GM21723 (cell line): ENCODE measurements at regions not wholly inside any gene's neighbourhood (a gene's known extent, or its start where the extent isn't known, plus 50 kb on each side); places are given as distances from the start of the nearest gene placed in this dataset.
"Not testable (repeated sequence)": the region's sequence is repeated elsewhere in the genome, so short reads cannot be mapped to it uniquely, and the experiment has no call there.

Source experiments
- ATAC-seq: cut with Tn5 transposase; IDR thresholded peaks from one replicate; pipeline ENCODE4 v1.9.1; 2021; ENCODE audit warnings: mild to moderate bottlenecking, moderate library complexity; ENCODE audit not compliant: unreplicated experiment

DNA sequence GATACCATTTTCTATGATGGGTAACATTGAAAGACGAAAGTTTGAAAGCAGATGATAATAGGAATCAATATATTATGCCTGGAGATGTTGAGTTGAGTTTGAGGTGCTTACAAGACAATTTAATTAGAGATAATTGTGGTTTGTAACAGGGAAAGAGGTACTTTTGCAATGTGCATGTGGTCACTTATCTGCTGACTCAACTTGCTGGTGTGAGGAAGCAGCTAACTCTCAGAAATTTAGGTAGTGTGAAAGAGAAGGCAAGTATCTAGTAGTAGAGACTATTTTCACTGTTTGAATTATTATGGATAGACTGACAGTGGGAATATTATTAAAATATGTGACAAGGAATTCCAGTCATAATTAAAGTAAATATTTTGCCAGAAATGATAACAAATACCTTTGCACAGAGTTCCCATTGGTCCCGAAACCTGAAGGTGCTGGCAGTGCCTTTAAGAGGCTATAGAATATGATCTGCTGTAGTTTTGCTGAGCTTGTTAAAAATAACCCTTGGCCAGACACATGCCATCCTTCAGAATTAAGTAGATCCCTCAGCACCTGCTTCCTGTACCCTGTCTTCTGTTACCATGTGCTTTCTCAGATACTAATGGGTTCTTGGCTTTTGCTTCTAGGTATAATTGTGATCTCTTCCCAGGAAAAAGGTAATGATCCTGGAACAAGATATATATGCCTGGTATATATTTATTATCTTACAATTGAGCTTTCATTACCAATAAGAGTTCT, 315.9 kb downstream of the BCHE start:
- ATAC-seq = no peak

DNA sequence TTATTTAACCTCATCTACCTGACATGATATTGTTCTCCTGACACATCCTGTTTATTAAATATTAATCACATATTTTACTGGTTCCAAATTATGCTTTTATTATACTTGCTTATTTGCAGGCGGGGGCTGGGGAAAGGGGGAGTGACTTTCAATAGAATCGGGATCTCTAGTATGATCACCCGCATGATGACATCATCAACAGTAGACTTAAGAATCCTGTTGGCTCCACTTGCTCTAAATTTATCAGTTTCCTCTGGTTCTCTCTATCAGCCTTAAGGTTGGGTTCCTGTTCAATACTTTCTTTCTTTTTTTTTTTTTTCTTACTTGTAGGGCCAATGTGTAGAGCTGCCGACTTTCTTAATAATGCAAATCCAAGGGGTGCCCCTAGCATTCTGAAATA, 317.5 kb downstream of the BCHE start:
- ATAC-seq = no peak

DNA sequence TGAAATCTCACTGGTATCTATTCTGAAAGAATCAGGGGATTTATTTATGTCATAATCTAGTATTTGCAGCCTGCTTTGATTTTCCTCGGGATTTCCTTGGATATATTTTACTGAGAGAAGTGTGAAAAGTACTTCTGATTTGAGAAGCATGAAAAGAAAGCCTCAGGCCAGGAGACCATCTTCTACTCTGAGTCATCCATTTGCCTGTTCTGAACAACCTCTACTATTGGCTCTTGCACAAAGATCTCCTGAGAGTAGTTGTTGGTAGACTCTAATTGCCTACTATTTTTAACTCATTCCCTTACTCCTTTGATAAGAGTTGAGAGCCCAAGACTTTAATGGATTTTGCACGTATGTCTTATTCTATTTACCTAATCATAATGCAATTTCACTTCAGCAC, 318.9 kb downstream of the BCHE start:
- no peak for ATAC-seq

DNA sequence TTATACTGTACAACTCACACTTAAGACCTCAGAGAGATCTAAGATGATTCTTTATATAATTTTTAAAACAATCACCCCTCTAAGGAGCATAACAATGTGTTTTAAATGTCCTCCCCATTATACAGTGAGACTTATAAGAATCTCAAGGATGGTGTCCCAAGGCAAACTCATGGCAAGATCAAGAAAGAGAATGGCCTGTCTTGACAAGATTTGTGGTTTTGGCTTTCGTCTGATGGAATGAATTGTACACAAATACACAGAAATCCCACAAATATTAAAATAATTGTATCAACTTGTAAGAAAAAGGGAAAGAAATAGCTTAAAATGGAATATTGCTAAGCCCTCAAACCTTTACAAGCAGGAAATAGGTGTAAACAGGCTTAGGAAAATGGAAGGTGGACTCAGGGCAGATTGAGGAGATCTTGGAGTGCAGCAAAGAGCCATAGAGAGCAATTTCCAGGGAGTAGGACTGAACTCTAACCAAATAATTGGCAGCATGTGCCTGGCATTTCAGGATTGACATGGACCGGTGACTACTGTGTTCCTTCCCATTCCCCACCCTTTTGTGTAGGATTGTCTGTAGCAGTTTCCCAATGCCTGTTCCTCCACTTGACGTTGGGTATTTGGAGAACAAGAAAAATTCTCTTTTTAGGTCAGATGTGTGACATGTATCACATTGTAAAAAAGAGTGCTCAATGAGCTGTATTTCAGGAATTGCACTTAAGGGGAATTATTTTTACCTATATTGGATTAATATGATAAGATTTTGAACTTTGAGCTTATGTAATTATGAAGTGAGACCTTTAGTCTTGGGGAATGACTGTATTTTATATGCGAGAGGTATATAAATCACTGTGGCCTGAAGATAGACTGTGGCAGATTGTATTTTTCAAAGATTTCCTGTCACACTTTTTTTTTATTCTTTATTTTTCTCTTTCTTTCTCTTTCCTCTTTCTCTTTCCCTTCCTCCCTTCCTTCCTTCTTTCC, 317.8 kb upstream of the SLITRK3 start:
- ATAC-seq = no peak

DNA sequence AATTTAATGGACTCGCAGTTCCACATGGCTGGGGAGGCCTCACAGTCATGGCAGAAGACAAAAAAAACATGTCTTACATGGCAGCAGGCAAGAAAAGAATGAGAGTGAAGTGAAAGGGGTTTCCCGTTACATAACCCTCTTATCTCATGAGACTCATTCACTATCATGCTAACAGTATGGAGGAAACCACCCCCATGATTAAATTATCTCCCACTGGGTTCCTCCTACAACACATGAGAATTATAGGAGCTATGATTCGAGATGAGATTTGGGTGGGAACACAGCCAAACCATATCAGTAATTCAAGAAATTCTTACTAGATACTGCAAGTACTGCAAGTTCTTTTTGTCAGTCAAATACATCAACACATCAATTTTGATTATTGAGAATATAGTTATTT, 311.4 kb upstream of the SLITRK3 start:
- no peak for ATAC-seq

DNA sequence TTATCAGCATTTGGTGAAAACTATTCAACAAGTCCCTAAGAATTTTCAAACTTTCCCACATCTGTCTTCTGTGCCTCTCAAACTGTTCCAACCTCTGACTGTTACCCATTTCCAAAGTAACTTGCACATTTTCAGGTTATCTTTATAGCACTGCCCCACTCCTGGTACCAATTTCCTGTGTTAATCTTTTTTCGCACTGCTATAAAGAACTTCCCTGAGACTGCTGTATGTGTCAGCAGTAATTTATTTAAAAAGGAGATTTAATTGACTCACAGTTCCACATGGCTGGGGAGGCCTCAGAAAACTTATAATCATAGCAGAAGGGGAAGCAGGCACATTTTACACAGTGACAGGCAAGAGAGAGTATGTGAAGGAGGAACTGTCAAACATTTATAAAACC, 310.9 kb upstream of the SLITRK3 start:
- no peak for ATAC-seq

DNA sequence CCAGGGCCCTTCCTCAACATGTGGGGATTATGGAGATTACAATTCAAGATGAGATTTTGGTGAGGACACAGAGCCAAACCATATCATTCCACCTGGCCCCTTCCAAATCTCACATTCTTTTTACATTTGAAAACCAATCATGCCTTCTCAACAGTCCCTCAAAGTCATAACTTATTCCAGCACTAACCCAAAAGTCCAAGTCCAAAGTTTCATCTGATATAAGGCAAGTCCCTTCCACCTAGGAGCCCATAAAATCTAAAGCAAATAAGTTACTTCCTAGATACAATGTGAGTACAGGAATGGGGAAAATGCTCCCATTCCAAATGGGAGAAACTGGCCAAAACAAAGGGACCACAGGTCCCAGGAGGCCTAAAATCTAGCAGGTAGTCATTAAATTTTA, 309.5 kb upstream of the SLITRK3 start:
- ATAC-seq = no peak

DNA sequence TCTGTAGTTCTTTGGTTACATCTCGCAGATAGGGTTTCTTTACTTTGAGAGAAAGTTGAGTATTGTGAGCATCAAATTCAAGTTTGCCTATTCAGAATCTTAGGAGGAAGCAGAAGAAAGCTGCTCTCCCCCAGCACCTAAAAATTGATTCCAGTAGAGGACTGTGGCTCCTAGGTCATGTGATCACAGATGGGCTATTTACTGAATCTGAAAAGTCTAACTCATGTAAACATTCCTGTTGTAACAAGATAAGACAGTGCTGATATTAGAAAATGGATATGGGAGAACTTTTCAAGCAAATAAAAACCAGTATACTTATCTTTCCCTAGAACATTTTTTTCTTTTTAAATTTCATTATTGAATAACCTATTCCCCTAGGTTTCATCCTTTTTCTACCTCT, 308.4 kb upstream of the SLITRK3 start:
- ATAC-seq = no peak

DNA sequence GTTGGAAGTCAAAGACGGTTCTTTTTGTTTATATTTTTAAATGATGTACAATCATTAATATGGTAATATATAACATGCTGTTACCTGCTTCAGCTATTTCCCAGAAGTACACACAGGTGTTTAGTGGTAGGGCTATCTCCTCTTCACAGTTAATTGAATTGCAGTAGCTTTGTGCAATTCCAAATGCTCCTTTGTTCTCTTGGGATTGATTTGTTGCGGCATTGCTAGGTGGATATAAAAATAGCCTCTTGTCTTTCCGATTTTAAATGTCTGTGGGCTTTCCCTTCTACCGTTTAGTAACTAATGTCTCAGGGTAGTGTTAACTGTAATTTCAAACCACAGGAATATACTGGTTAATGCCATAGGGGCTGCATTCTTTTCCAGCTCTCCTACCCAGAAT, 307.6 kb upstream of the SLITRK3 start:
- ATAC-seq = no peak

DNA sequence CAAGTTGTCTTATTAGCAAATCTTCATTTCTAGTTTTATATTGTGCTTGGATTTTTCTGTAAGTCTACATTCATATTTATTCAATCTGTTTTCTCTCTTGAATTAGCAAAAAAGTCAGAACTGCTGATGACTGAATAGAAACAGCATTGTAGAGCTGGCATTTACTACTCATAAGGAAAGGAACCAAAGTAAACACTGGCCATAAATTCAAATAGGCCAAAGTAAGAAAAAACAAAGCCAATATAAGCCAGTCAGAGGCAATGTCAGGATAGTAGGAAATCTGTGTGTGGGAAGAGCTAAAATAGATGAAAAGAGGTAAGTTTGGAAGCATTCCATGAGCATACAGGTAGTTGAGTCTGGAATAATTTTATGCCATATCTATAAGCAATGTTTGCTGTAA, 307.2 kb upstream of the SLITRK3 start:
- no peak for ATAC-seq

DNA sequence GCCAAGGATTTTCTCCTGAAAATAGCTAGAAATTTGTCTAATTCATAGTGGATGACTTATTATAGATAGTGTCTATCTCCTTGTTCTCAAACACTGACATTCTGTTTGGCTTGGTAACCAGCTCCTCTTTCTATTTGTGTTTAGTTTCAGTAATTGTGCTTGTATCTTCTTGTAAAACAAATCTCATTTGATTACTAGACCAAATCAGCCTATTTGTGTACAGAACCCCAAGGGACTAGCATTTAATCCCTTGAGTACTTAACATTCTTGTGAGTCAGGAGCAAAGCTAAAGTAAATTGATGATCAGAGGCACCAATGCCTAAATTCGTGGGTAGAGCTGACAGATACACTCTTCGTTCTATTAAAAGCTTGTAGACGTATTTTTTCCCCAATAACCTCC, 306.5 kb upstream of the SLITRK3 start:
- no peak for ATAC-seq

DNA sequence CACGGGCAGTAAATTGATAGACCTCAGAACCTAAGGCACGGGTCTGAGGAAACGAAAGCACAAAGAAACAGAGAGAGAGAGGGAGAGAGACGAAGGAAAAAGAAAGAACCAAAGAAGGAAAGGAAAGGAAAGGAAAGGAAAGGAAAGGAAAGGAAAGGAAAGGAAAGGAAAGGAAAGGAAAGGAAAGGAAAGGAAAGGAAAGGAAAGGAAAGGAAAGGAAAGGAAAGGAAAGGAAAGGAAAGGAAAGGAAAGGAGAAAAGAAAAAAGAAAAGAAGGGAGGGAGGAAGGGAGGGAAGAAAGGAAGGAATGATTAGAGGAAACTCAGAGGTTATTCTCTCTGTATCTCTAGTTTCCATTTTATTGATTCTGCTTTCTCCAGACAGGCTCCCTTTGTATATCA, 302.6 kb upstream of the SLITRK3 start:
- ATAC-seq = not testable (repeated sequence)

DNA sequence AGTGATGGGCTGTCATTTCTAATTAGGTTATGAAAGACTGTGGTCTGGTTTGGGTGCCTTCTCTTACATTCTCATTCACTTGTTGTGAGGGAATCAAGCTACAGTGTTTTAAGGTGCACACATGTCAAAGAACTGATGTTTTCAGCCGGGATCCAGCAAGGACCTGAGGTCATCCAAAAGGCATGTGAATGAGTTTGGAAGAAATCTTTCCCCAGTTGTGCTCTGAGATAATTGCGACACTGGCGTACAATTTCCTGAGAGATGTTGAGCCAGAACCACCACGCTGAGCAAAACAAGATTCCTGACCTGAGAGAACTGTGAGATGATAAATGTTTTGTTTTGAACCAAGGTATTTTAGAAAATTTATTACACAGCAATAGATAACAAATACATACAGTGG, 295.3 kb upstream of the SLITRK3 start:
- ATAC-seq = no peak

DNA sequence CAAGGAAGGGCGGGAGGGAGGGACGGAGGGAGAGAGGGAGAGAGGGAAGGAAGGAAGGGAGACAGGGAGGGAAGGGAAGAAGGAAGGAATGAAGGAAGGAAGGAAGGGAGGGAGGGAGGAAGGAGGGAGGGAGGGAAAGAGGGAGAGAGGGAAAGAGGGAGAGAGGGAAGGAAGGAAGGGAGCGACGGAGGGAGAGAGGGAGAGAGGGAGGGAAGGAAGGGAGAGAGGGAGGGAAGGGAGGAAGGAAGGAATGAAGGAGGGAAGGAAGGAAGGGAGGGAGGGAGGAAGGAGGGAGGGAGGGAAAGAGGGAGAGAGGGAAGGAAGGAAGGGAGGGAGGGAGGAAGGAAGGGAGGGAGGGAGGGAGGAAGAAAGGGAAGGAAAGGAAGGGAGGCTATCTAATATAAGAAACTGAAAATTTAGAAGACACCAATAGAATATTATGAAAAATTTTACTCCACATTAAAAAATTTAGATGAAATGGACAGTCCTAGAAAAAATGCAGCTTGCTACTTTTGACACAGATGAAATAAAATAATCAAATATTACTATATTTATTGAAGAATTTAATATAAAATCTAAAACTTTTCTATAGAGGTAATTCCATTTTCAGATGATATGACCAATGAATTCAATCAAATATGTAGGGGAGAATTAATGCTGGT, 280.3 kb upstream of the SLITRK3 start:
- no peak for ATAC-seq

DNA sequence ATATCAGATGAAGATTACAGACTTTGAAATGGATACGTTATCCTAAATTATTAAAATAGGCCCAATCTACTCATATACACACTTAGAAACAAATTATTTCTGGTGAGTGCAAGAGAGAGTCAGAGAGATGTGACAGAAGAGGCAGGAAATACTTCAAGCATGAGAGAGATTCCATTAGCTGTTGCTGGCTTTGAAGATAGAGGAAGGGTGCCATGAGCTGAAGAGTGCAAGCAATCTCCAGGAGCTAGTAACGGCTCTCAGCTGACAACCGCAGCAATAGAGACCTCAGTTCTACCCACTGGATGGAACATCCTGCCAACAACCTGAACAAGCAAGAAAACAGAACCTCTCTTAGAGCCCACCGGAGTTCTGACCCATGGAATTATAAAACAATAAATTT, 270.7 kb upstream of the SLITRK3 start:
- no peak for ATAC-seq

DNA sequence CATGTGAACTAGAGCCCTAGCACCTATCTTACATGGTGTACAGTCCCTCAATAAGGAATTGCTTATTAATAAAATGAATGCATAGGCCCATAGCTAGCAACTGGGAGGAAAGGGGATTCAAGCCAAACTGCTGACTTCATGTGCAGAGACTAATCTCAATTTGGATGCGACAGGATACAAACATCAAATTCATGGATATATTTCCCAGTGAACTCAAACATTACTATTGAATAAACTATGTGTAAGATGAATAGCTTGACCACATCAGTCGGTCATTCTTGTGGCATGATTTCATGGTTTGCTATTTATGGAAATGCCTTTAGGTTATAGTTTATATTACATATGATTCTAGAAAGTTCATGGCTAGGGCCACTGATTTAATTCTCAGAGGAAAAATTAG, 268.6 kb upstream of the SLITRK3 start:
- ATAC-seq = no peak

DNA sequence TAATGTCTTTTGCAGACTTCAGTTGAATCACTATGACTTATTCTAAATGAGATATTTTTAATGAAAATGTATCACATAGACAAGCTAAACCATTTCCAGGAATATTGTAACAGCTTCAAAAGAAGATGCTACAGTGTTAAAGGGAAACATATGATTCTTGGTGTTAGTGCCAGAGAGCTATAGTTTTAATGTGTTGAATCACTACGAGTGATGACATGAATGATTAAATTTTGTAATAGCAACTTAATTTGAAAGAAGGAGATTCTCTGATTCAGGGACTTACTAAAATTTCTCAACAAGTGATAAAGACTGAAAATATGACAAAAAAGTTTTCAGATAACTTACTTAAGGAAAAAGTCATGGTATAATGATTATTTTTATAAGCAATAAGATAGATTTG, 267.3 kb upstream of the SLITRK3 start:
- ATAC-seq = no peak

DNA sequence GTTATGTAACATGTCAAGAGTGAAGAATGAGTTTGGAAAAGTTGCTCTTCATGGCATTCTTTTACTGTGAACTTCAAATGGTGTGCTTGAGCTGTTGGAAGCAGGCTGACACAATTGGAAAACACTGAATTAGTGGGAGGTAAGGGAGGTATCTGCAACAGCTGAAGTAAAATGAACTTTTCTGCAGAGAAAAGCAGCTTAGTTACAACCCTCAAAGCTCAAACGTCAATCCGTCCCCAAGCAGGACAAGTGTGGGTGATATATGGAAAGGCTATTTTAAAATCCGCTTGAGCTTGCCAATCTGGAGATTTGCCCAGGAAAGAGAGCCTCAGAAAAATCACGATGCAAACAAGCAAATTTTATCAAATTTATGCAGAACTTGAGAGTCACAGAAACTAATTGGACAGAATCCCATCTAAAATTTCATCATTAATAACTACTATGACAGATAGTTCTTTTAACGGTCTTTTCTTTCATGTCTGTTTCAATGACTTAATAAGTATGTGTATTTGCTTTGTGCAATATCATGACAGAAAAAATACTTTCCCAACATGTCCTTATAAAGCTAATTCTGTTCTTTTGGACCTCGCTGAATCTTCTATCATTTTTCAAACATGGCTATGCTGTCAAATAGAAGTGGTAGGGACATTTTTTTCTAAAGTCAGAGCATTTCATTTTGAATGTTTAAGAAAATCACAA, 266.6 kb upstream of the SLITRK3 start:
- no peak for ATAC-seq

DNA sequence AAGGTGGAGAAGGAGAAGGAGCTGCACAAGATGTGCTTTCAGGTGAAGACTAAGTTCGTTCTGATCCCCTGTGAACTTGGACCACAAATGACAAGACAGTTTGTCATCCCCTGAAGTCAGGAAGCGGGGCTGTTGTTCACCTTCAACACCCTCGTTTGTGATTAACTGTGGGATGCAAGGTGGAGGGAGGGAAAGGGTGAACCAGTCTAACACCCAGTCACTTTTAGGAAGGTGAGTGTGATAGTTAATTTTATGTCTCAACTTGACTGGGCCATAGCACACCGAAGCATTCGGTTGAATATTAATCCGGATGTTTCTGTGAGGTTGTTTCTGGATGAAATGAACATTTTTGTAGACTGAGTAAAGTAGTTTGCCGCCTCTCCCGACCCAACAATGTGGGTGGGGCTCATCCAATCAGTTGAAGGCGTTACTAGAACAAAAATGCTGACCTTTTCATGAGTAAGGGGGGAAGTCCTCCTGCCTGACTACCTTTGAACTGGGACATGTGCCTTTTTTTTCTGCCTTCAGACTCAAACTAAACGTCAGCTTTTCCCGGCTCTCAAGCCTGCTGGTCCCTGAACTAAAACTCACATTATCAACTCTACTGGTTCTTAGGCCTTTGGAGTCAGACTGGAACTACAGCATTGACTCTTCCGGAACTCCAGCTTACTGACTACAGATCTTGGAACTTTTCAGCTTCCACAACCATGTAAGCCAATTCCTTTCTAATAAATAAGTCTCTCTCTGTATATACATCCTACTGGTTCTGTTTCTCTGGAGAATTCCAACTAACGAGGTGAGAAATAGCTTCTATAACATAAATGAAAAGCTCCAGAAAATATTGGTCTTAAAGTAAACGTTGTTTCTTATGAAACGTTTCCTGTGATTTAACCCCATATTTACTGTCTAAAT, 264.0 kb upstream of the SLITRK3 start:
- ATAC-seq = no peak

DNA sequence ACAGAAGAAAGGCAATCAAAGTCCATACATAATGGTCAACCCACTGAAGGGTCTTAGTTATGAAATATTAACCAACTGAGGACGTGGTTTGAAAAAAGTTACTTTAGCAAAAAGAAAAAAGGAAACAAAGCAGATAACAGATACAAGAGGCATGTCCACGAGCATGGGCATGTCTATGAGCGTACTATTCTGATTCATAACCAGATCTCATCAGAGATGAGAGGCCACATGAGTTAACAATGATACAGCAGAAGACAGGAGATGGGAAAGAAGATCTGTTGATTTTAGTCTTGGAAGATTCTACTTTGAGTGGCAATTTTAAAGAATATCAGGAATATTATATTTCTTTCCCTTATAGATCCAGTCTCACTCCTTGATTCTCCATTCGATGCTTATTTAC, 262.9 kb upstream of the SLITRK3 start:
- ATAC-seq = no peak
